Fibroblast of lung (primary cell): ENCODE measurements at regions not wholly inside any gene's neighbourhood (a gene's known extent, or its start where the extent isn't known, plus 50 kb on each side); places are given as distances from the start of the nearest gene placed in this dataset.
A peak's percentile ranks its signal among the peaks of the same experiment; 100 is the strongest.

Experiments used
- DNase-seq, 2 donors: peaks; one replicate each; pipeline versions ENCODE4 v3.0.0 to v3.0.0-alpha.2; 2010; ENCODE audit warnings: low read depth in 2 of 2
- H2AFZ ChIP-seq: 2 replicates; pipeline ENCODE4 v1.5.1; 2012; ENCODE audit warnings: low read length, control low read depth, inconsistent platforms
- H3K27ac ChIP-seq: 2 replicates; pipeline ENCODE4 v1.5.1; 2011; ENCODE audit warnings: low read length, control low read depth; ENCODE audit not compliant: insufficient read depth
- H3K27me3 ChIP-seq: 2 replicates; pipeline ENCODE4 v1.5.1; 2011; ENCODE audit warnings: mild to moderate bottlenecking, low read length; ENCODE audit not compliant: control insufficient read depth, insufficient read depth
- H3K36me3 ChIP-seq: 2 replicates; pipeline ENCODE4 v1.5.1; 2011; ENCODE audit warnings: low read length; ENCODE audit not compliant: control insufficient read depth, insufficient read depth
- H3K4me1 ChIP-seq: 2 replicates; pipeline ENCODE4 v1.5.1; 2011; ENCODE audit warnings: low read length; ENCODE audit not compliant: control insufficient read depth, insufficient read depth; ENCODE audit errors: extremely low read depth
- H3K4me2 ChIP-seq: 2 replicates; pipeline ENCODE4 v1.5.1; 2011; ENCODE audit warnings: low read length, control low read depth; ENCODE audit not compliant: insufficient read depth; ENCODE audit errors: extremely low read depth
- H3K4me3 ChIP-seq, 4 experiments: fragments of 200-600 bp in 1 of 4; sonication (generic) in 1 of 4; replicated peaks in 1 of 4; 2 replicates each; pipeline ENCODE4 v1.5.1; 2011 to 2016; ENCODE audit warnings: low read length in 4 of 4, low read depth in 3 of 4, mild to moderate bottlenecking in 3 of 4, control low read depth in 2 of 4, inconsistent platforms in 1 of 4, mixed read lengths in 1 of 4; ENCODE audit not compliant: insufficient read depth in 1 of 4; ENCODE audit errors: control extremely low read depth in 1 of 4
- H3K79me2 ChIP-seq: 2 replicates; pipeline ENCODE4 v1.5.1; 2012; ENCODE audit warnings: mild to moderate bottlenecking, low read length, inconsistent platforms; ENCODE audit not compliant: control insufficient read depth, insufficient read depth
- H3K9ac ChIP-seq: 2 replicates; pipeline ENCODE4 v1.5.1; 2011; ENCODE audit warnings: mild to moderate bottlenecking, low read length, control low read depth; ENCODE audit not compliant: insufficient read depth
- H3K9me3 ChIP-seq: 2 replicates; pipeline ENCODE4 v1.5.1; 2012; ENCODE audit warnings: low read depth, low read length; ENCODE audit not compliant: control insufficient read depth, insufficient read depth
- H4K20me1 ChIP-seq: 2 replicates; pipeline ENCODE4 v1.5.1; 2011; ENCODE audit warnings: low read length; ENCODE audit not compliant: control insufficient read depth, insufficient read depth; ENCODE audit errors: extremely low read depth
- CTCF ChIP-seq, 2 donors: IDR thresholded peaks in 1 of 2; conservative IDR thresholded peaks in 1 of 2; 1 replicate in 1 of 2; 2 replicates in 1 of 2; pipeline ENCODE4 v1.5.1; 2011 to 2012; ENCODE audit warnings: low read length in 2 of 2, control low read depth in 1 of 2, inconsistent platforms in 1 of 2, low read depth in 1 of 2, mild to moderate bottlenecking in 1 of 2
- EZH2 ChIP-seq: IDR thresholded peaks from 2 replicates; pipeline ENCODE4 v1.5.1; 2012; ENCODE audit warnings: low read length, control low read depth, mild to moderate bottlenecking; ENCODE audit errors: missing control alignments

- no peak overlapping the region for H3K27ac ChIP-seq
Observed at GRCh38 chr11:34570584-34570983, 50.3 kb upstream of the EHF start.

More at GRCh38 chr11:34570584-34570983, 50.3 kb upstream of the EHF start:
- no peaks in the 10 kb centered on the region for H3K9me3 ChIP-seq
- TF ChIP-seq CTCF (conservative IDR thresholded peaks at IDR 0.05 in 1 of 2, IDR thresholded peaks at IDR 0.05 in 1 of 2; ENCODE audit: low read depth in 1 of 2, low read length in 2 of 2) (no peak), EZH2 (no peak)
- no peak overlapping the region for H3K4me3 ChIP-seq
- H3K79me2 ChIP-seq, result no peaks in the 10 kb centered on the region
- no peaks in the 10 kb centered on the region for H3K36me3 ChIP-seq
- H3K4me1 ChIP-seq, result no peaks in the 10 kb centered on the region
- H4K20me1 ChIP-seq, result no peaks in the 10 kb centered on the region
- peaks cover 5% of the 10 kb centered on the region for H3K27me3 ChIP-seq
- peak in 1 of 2 donors; percentile 80 for DNase-seq
- no peak overlapping the region for H3K4me2 ChIP-seq
- H3K9ac ChIP-seq, result no peak overlapping the region
- H2AFZ ChIP-seq, result no peak overlapping the region
